ENCODE measurements at regions not wholly inside any gene's neighbourhood (a gene's known extent, or its start where the extent isn't known, plus 50 kb on each side); places are given as distances from the start of the nearest gene placed in this dataset.

GRCh38 chr10:64546073-64546472 is 1024.9 kb downstream of the REEP3 start:
- TF ChIP-seq CTCF (IDR thresholded peaks at IDR 0.05) (no peak), POLR2A (IDR thresholded peaks at IDR 0.05) (no peak)

Measured in esophagus squamous epithelium (tissue), 4 donors.